CD4-positive, alpha-beta T cell treated with Interleukin-1 beta for 1 hour (primary cell): ENCODE measurements at regions not wholly inside any gene's neighbourhood (a gene's known extent, or its start where the extent isn't known, plus 50 kb on each side); places are given as distances from the start of the nearest gene placed in this dataset.

Source experiments
- DNase-seq, 2 donors: peaks; one replicate each; pipeline ENCODE4 v3.0.0-alpha.2; 2020 to 2022

- DNase-seq = no peak
Measured at GRCh38 chr1:36539526-36539925, 56.8 kb upstream of the CSF3R start.

- no peak for DNase-seq
Measured at GRCh38 chr1:36537991-36538390, 55.3 kb upstream of the CSF3R start.

DNA sequence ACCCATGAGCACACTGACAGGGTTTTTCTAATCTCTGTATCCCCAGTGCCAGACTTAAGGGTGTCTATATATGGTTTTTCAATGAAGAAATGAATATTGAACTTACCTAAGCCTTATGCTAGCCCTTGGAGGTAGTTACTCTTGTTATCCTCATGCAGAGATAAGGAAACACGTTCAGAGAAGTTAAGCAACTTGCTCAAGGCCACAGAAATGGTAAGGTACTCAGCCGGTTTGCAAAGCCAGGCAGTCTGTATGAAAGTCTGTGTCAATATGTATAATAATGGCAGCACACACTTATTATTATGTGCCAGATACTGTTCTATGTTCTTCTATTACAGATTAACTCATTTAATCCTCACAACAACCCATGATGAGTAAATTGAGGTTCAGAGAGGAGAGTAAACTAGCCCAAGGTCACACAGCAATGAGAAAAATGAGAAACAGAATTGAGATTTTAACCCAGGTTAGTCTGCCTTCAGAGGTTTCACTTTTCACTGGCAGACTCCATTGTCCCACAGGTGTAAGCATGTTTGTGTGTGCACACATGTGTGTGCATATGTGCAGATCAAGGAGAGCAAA lies 54.6 kb upstream of the CSF3R start:
- DNase-seq = no peak

DNA sequence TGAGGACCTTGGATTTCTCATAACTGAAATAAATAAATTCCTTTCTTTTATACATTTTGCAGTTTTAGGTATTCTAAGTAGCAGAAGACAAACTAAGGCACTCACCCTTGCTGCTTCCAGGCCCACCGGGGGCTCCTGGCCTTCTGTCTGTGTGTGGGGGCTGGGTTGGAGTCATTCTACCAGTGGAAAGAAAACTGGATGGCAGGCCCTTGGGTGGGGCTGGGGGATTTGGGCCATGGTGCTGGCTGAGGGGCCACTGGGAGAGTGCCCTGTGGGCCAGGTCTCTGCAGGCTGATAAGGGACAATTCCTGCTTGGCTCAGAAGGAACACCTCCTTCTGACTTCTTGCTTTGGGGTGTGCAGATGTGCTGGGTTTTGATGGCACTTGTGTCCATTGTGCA lies 54.0 kb upstream of the CSF3R start:
- DNase-seq = no peak

DNA sequence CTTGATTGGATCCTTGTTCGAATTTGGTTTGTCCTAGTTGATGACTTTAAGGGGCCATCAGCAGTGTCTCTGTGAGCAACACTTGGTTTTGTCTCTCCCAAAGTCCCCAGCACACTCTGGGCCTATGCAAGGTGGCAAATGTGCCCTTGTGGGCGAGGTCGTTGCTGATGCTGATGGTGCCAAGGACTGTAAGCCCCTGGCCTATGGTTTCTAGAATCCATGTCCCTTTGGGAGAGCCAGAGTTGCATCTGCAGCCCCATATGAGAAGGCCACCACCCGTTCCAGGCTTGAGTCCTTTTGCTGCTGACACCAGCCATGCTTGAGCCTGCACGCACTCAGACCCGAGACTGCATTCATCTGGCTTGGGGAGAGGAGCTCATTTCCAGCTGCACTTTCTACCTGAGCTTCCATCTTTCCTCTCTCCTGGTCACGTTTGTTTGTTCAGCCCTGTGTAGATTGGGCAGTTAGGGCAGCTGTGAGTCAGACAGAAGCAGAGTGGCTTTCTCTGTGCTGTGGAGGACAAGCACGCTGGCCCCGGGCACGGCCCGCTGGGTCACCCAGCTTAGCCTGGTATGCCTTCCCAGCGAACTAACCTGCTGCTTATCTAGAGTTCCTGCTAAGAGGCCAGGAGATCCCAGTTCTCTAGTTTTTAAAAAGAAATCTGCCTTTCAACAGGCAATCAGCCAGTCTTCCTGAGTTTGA lies 52.1 kb upstream of the CSF3R start:
- DNase-seq = no peak

- no peak for DNase-seq
Measured at GRCh38 chr1:36533897-36534296, 51.2 kb upstream of the CSF3R start.

DNA sequence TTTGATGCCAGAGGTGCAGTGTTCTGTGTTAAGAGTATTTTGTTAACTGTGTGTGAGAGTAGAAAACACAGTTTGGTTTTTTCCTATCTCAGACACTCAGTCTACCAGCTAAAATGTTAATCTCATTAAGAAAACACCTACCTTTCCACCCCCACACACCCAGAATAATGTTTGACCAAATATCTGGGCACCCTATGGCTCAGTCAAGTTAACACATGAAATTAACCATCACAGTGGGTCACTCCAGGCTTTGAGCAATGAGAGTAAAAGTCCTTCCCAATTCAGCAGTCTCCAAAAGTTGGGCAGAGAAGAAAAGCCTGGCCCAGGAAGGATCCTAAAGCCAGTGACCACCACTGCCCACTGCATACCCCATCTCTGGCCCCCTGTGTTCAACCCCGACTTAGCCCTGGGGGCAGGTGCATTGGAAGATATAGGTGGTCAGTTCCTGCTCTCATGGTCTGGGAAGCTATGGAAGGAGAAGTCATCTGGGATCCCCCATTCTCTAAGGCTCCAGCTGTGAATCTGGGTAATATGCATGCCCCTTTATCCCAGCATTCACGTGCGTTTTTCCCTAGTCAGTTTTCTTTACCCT lies 50.2 kb upstream of the CSF3R start:
- DNase-seq = no peak
